ENCODE measurements at regions not wholly inside any gene's neighbourhood (a gene's known extent, or its start where the extent isn't known, plus 50 kb on each side); places are given as distances from the start of the nearest gene placed in this dataset.
A peak's percentile ranks its signal among the peaks of the same experiment; 100 is the strongest.
"Not testable (repeated sequence)": the region's sequence is repeated elsewhere in the genome, so short reads cannot be mapped to it uniquely, and the experiment has no call there.

- no peak for DNase-seq (ENCODE audit: low read depth)
Measured at GRCh38 chrX:121649417-121649816, 602.0 kb downstream of the GLUD2 start.

GRCh38 chrX:121655276-121655675, 607.9 kb downstream of the GLUD2 start:
- DNase-seq (ENCODE audit: low read depth): no peak

- DNase-seq (ENCODE audit: low read depth): no peak
Measured at GRCh38 chrX:121666171-121666570, 618.8 kb downstream of the GLUD2 start.

GRCh38 chrX:121671649-121672048, 624.2 kb downstream of the GLUD2 start:
- DNase-seq (ENCODE audit: low read depth): no peak

- DNase-seq (ENCODE audit: low read depth): peak; percentile 8
Measured at GRCh38 chrX:121709236-121709635, 661.8 kb downstream of the GLUD2 start.

GRCh38 chrX:121733514-121733913, 686.1 kb downstream of the GLUD2 start:
- DNase-seq (ENCODE audit: low read depth): peak; percentile 4

GRCh38 chrX:121746105-121746504, 698.7 kb downstream of the GLUD2 start:
- no peak for DNase-seq (ENCODE audit: low read depth)

- DNase-seq (ENCODE audit: low read depth): not testable (repeated sequence)
Measured at GRCh38 chrX:121753602-121754001, 706.2 kb downstream of the GLUD2 start.

- no peak for DNase-seq (ENCODE audit: low read depth)
Measured at GRCh38 chrX:121754301-121754700, 706.9 kb downstream of the GLUD2 start.

GRCh38 chrX:121755541-121755940, 708.1 kb downstream of the GLUD2 start:
- DNase-seq (ENCODE audit: low read depth): peak; percentile 52

GRCh38 chrX:121761845-121762244, 714.4 kb downstream of the GLUD2 start:
- no peak for DNase-seq (ENCODE audit: low read depth)

GRCh38 chrX:121763671-121764070, 716.3 kb downstream of the GLUD2 start:
- DNase-seq (ENCODE audit: low read depth): no peak

GRCh38 chrX:121768210-121768609, 720.8 kb downstream of the GLUD2 start:
- not testable (repeated sequence) for DNase-seq (ENCODE audit: low read depth)

- DNase-seq (ENCODE audit: low read depth): no peak
Measured at GRCh38 chrX:121781991-121782390, 734.6 kb downstream of the GLUD2 start.

GRCh38 chrX:121782544-121782943, 735.1 kb downstream of the GLUD2 start:
- no peak for DNase-seq (ENCODE audit: low read depth)

GRCh38 chrX:121782976-121783375, 735.6 kb downstream of the GLUD2 start:
- no peak for DNase-seq (ENCODE audit: low read depth)

GRCh38 chrX:121802881-121803412, 755.5 kb downstream of the GLUD2 start:
- DNase-seq (ENCODE audit: low read depth): no peak

- no peak for DNase-seq (ENCODE audit: low read depth)
Measured at GRCh38 chrX:121823406-121823805, 776.0 kb downstream of the GLUD2 start.

GRCh38 chrX:121831601-121832000, 784.2 kb downstream of the GLUD2 start:
- DNase-seq (ENCODE audit: low read depth): peak; percentile 29

GRCh38 chrX:121832446-121832845, 785.0 kb downstream of the GLUD2 start:
- DNase-seq (ENCODE audit: low read depth): no peak

GRCh38 chrX:121836000-121836399, 788.6 kb downstream of the GLUD2 start:
- DNase-seq (ENCODE audit: low read depth): peak; percentile 44

- peak; percentile 2 for DNase-seq (ENCODE audit: low read depth)
Measured at GRCh38 chrX:121851033-121851432, 803.6 kb downstream of the GLUD2 start.

- DNase-seq (ENCODE audit: low read depth): no peak
Measured at GRCh38 chrX:121853762-121854613, 806.6 kb downstream of the GLUD2 start.

GRCh38 chrX:121854614-121854911, 807.2 kb downstream of the GLUD2 start:
- no peak for DNase-seq (ENCODE audit: low read depth)
